ENCODE measurements at regions not wholly inside any gene's neighbourhood (a gene's known extent, or its start where the extent isn't known, plus 50 kb on each side); places are given as distances from the start of the nearest gene placed in this dataset.
A peak's percentile ranks its signal among the peaks of the same experiment; 100 is the strongest.

DNA sequence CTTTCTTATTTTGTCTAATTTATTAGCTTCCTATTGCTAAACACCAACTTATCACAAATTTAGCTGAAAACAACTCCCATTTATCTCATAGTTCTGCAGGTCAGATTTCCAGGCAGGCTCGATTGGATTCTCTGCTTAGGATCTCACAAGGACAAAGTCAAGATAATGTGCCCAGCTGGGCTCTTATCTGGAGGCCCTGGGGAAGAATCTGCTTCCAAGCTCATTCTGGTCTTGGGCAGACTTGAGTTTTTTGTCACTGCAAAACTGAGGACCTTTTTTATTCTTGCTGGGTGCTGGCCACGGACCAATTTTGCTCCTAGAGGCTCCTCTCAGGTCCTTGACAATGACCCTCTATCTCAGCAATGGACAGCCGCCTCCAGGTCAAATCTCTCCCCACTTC, 215.5 kb downstream of the TRIB2 start:
- DNase-seq, result no peak
- H3K4me1 ChIP-seq, result peaks cover 0 to 27% (median 5%) of the 10 kb centered on the region in 4 donors
- intact Hi-C loops (cut with DNase I; ENCODE audit: low total_unique reads), result loop anchor here (5.0 to 10.0 kb wide), 5 partner anchors 215 to 1107 kb away; partner anchors contain the start of gene TRIB2
- no peaks in the 10 kb centered on the region for H3K27me3 ChIP-seq
- no peaks in the 10 kb centered on the region for H3K9me3 ChIP-seq
- H3K4me3 ChIP-seq, result no peak overlapping the region
- H3K36me3 ChIP-seq, result no peaks in the 10 kb centered on the region
- no peak overlapping the region for H3K27ac ChIP-seq
- TF ChIP-seq, protein P1, sequence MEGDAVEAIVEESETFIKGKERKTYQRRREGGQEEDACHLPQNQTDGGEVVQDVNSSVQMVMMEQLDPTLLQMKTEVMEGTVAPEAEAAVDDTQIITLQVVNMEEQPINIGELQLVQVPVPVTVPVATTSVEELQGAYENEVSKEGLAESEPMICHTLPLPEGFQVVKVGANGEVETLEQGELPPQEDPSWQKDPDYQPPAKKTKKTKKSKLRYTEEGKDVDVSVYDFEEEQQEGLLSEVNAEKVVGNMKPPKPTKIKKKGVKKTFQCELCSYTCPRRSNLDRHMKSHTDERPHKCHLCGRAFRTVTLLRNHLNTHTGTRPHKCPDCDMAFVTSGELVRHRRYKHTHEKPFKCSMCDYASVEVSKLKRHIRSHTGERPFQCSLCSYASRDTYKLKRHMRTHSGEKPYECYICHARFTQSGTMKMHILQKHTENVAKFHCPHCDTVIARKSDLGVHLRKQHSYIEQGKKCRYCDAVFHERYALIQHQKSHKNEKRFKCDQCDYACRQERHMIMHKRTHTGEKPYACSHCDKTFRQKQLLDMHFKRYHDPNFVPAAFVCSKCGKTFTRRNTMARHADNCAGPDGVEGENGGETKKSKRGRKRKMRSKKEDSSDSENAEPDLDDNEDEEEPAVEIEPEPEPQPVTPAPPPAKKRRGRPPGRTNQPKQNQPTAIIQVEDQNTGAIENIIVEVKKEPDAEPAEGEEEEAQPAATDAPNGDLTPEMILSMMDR (IDR thresholded peaks at IDR 0.05), result no peak

DNA sequence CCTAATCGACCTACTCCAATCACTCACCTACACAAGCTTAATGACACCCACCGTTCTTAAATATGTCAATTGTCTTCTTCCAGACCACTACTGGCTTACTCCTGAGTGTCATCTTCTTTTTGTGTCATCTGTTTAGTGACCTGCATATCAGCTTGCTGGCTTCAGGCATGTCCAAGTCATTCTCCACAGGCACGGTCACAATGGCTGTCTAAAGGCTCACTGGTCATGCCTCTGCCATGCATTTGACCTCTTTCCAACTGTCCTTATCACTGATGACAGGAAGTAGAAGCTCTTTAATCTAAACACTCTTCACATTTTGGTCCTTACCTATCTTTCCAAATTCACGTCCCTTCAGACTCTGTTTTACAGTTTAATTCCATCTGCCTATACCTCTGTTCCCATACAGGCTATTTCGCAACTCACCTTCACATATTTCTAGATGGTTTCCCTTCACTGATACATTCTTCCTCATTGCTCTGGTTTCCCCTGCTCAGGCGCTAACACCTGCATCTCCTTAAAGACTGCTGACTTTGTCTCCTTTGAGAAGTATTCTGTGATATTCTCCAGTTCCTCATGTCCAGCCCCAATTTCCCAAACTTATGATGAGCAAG, 217.5 kb downstream of the TRIB2 start:
- Histone ChIP-seq H3K36me3 (no peaks in the 10 kb centered on the region), H3K9me3 (no peaks in the 10 kb centered on the region), H3K27me3 (no peaks in the 10 kb centered on the region), H3K4me3 (no peak overlapping the region), H3K4me1 (peaks cover 0 to 16% (median 3%) of the 10 kb centered on the region in 4 donors), H3K27ac (no peak overlapping the region)
- no peak for DNase-seq
- TF ChIP-seq, protein P1 (IDR thresholded peaks at IDR 0.05), result no peak
- intact Hi-C loops (cut with DNase I; ENCODE audit: low total_unique reads), result loop anchor here (5.0 to 10.0 kb wide), 5 partner anchors 217 to 1109 kb away; partner anchors contain the start of gene TRIB2

DNA sequence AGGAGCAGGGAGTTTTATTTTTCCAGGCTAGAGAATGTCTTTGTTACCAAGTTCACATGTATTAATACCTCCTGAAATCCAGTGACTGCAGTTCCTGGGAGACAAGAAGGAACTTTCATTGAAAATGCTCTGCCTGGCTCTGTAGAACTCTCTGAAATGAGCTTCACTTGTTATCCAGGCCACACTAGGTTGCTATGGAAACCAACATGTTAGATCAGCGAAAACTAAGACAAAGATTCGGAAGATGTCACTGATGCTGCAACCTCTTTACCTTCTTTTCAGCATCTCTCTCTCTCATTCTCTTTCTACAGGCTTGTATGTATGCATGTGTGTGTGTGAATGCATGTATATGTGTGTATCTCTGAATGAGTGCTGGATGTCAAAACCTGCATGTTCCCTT, 218.5 kb downstream of the TRIB2 start:
- Histone ChIP-seq H3K4me1 (peaks cover 0 to 15% (median 3%) of the 10 kb centered on the region in 4 donors), H3K4me3 (no peak overlapping the region), H3K36me3 (no peaks in the 10 kb centered on the region), H3K27ac (peak overlapping the region in 1 of 2 donors; percentile 38), H3K27me3 (no peaks in the 10 kb centered on the region), H3K9me3 (no peaks in the 10 kb centered on the region)
- intact Hi-C loops (cut with DNase I; ENCODE audit: low total_unique reads), result loop anchor here (10.0 kb wide), 3 partner anchors 380 to 1110 kb away; no protein-coding TSS in a partner anchor
- no peak for DNase-seq
- TF ChIP-seq, protein P1 (IDR thresholded peaks at IDR 0.05), result no peak

DNA sequence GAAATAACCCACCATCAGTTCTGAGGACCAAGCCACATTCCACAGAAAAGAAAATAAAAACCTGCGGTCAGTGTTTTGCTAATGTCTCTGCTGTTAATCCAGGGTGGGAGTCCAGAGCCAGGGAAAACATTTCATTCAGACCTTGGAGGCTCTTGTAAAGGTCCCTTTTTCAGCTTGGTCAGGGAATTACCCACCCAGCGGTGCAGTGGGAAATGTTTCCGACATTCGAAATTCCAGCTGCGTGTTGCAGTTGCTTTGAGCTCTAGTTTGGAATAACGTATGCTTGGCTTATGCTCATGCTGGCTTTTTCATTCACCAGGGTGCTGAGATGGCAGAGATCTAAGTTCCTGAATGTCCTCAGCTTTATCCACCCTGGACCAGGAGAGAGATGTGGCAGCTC, 219.1 kb downstream of the TRIB2 start:
- TF ChIP-seq, protein P1 (IDR thresholded peaks at IDR 0.05), result no peak
- no peaks in the 10 kb centered on the region for H3K9me3 ChIP-seq
- intact Hi-C loops (cut with DNase I; ENCODE audit: low total_unique reads), result loop anchor here (10.0 kb wide), 3 partner anchors 381 to 1111 kb away; no protein-coding TSS in a partner anchor
- peaks cover 0 to 15% (median 3%) of the 10 kb centered on the region in 4 donors for H3K4me1 ChIP-seq
- no peak overlapping the region for H3K4me3 ChIP-seq
- peak overlapping the region in 1 of 2 donors; percentile 38 for H3K27ac ChIP-seq
- H3K27me3 ChIP-seq, result no peaks in the 10 kb centered on the region
- no peaks in the 10 kb centered on the region for H3K36me3 ChIP-seq
- no peak for DNase-seq

DNA sequence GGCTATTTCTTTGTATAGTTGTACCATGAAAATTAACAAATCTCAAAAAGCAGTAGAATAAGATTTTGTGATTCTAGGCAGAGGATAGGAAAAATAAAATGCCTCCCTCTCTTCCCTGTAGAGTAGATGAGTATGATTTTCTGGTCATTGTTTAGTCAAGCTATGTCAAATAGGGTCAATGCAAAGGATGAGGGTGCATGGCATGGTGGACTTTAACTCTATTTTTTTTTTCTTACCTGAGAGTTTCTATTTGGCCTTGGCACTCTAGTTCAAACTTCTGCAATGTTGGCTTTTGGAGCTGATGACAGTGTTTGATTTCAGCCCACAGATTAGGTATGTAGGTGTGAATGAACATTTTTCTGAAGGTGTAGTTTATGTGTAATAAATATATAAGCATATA, 224.5 kb downstream of the TRIB2 start:
- Histone ChIP-seq H3K36me3 (no peaks in the 10 kb centered on the region), H3K4me1 (peaks cover 0 to under 1% (median 0%) of the 10 kb centered on the region in 4 donors), H3K9me3 (no peaks in the 10 kb centered on the region), H3K27ac (no peak overlapping the region), H3K27me3 (no peaks in the 10 kb centered on the region), H3K4me3 (no peak overlapping the region)
- intact Hi-C loops (cut with DNase I; ENCODE audit: low total_unique reads), result no loop called here
- TF ChIP-seq, protein P1 (IDR thresholded peaks at IDR 0.05), result no peak
- no peak for DNase-seq

Data from tibial artery (tissue), 4 donors.